ENCODE measurements at regions not wholly inside any gene's neighbourhood (a gene's known extent, or its start where the extent isn't known, plus 50 kb on each side); places are given as distances from the start of the nearest gene placed in this dataset.

DNA sequence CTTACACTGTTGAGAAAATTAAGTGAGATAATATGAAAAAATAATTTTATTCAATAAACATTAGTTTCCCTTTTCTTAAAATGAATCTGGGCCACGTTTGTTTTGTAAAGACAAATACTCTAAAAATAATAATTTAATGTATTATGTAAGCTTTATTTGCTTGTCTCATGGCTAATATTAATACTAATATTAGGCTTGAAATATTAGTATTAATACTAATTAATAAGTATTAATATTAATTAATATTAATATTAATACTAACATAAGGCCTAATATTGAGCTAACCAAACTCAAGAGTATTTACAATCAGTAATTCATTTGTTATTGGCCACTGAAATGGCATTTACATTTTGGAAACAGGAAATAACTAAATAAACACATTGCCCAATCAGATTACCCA is 280.1 kb upstream of the ESRRG start:
- no peak for DNase-seq (ENCODE audit: low read depth, low spot score)

DNA sequence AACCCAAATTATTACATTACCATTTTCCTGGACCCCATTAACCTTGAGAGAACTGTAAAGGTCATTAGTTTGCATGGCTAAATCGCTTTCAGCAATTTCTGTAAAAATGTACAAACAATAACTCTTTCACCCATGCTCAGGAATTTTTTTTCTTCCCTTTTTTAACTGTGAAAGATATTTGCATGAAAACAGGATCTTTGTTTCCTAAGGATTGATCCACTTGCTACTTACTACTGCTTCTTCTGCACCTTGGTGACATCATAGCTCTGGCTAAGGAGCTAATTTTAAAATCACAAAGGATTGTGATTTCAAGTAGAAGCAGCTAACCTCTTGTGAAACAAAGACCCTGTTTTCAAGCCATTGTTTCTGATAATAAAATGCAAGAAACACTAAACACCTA is 274.6 kb upstream of the ESRRG start:
- DNase-seq (ENCODE audit: low read depth, low spot score) = no peak

DNA sequence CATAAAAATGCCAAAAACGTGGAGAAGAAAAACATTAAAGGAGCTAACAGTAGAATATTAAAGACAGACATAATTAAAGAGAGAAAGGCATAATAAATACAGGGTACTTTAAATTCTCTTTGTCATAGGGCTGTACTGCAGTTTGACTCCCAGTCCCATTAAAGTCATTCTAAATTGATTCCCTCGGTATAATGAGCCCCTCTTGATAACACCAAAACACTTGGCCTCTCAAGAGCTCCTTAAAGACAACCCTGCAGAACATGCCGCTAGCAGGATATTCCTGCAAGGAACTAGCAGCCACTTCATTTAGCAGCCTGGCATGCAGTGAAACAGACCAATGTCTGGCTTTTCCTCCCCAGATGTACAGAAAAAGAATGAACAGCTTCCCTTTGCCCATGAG is 273.8 kb upstream of the ESRRG start:
- DNase-seq (ENCODE audit: low read depth, low spot score) = no peak

DNA sequence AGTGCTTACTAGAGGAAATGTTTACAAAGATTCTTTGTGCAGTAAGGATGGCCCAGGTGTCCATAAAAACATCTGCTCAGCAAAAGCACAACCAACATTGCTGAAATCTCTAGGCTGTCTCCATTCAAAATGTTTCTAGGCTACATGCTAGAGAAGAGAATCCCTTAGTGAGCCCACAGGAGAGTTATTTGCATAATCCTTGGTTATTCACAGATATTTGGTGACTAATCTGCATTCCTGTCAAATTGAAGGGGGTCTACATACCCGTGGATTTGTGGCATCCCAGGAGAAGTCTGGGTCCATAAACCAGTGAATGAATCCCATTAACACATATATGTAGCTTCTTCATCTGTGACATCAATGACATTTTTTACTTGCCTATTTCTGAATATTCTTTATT is 261.3 kb upstream of the ESRRG start:
- DNase-seq (ENCODE audit: low read depth, low spot score) = no peak

DNA sequence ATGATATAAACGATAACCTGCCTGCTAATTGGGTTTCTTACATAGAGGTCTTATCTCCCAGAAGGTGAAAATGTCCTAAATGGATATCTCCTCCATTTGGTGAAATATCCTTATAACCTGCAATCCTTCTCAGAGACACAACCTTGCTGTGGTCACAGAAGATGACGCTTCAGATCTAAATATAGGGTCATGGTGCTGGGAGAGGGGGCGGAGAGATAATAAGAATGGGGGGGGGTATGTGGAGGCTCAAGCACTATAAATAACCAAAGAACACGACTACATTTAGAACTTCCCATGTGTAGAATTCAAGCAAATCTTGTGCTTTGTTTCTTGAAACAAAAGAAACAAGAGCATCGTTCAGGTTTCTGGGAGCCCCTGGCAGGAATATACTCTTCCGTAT is 260.6 kb upstream of the ESRRG start:
- no peak for DNase-seq (ENCODE audit: low read depth, low spot score)

DNA sequence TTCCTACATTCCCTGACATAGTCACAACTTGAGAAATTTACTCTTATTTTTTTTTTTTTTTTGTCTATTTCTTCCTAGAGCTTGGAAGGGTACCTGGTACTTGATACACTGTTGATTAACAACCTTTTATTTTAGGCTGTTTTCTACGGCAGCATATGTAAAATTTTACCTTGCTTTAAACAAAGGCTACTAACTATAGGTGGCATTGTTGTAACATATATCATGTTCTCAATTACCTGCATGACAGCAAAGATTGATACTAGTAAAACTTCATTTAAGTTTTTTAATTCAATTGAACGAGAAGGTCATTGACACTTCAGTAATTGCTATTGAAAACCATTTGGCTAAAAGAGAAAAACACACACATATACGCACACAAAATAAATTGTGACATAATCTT is 238.3 kb upstream of the ESRRG start:
- DNase-seq (ENCODE audit: low read depth, low spot score) = no peak

DNA sequence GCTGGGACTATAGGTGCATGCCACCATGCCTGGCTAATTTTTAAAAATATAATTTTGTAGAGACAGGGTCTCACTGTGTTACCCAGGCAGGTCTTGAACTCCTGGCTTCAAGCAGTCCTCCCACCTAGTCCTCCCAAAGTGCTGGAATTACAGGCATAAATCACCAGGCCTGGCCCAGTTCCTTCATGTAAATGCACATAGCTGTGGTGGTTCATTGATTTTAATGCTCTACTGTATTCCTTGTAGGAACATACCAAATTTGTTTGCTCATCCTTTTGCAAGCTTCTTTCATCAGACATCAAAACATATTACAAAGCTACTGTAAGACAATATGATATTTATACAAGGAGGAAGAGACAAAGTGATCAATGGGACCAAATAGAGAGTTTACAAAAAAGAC is 237.5 kb upstream of the ESRRG start:
- no peak for DNase-seq (ENCODE audit: low read depth, low spot score)

DNA sequence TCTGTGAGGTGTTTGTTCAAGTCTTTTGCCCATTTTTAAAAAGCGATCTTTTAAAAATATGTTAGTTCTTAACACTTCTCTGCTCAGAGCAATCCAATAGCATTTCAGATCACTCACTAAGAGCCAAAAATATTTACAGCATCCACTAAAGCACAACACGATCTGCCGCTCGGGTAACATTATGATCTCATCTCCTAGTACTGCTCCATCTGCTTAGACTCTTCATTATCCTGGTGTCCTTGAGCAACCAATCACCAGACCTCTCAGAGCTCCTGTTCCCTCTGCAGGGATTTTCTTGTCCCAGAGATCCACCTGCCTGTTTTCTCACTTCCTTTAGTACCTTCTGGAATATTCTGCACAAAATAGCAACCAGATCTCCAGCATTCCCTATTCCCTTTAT is 235.3 kb upstream of the ESRRG start:
- no peak for DNase-seq (ENCODE audit: low read depth, low spot score)

DNA sequence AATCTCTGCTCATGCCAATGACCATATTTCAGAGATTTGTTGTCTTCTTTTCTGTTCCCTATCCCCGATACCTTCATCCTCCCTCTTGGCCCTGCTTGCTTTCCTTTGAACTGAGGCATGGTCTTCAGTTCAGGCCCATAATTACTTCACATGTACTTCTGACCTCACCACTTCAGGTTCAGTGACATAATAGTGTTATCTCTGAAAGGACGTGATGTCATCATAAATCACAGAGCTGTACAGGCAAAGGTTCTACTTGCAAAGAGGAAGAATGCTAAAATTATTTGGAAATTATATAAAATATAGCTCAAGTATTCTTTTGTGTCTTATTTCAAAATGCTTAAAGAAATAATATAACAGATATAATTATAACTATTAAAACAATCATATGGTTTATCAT is 230.3 kb upstream of the ESRRG start:
- DNase-seq (ENCODE audit: low read depth, low spot score) = no peak

DNA sequence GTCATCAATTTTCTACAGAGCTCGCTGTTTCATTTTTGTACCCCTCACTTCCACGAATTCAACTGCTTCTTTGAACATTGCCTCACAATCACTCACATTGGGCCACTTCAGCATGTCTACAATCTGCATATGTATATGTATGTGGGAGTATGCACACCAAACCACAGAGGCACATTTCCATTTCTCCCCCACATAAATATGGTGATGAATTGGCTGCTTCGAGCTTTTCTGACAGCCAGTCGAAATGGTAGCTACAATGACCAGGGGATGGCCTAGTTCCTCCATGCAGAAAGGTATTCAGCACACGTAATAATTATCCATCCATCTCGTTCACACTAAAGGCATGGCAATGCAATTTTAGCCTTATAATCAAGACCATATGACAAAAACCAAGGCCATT is 229.6 kb upstream of the ESRRG start:
- DNase-seq (ENCODE audit: low read depth, low spot score) = no peak

DNA sequence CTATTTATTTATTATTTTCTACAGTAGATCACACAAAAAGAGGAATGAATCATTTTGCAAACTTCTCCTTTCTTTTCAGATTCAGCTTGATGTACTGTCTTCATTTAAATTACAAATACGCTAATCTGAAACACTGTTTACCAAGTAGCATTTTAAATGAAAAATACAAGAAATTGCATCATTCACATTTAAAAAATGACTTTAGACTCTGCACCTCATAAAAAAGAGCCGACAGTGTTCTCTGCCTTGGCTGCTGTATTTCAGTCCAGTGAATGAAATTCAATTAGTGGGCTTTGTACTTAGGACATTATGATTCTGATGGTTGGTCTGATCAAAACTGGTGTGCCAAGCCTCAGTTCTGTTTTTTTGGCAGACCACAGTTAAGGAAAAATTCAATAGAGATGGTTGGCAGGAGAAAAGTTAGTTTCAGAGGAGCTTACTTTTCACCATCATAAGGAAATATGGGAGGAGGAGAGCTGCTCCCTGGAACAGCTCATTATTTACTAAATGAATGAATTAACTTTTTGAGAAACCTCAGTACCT is 222.4 kb upstream of the ESRRG start:
- DNase-seq (ENCODE audit: low read depth, low spot score) = no peak

DNA sequence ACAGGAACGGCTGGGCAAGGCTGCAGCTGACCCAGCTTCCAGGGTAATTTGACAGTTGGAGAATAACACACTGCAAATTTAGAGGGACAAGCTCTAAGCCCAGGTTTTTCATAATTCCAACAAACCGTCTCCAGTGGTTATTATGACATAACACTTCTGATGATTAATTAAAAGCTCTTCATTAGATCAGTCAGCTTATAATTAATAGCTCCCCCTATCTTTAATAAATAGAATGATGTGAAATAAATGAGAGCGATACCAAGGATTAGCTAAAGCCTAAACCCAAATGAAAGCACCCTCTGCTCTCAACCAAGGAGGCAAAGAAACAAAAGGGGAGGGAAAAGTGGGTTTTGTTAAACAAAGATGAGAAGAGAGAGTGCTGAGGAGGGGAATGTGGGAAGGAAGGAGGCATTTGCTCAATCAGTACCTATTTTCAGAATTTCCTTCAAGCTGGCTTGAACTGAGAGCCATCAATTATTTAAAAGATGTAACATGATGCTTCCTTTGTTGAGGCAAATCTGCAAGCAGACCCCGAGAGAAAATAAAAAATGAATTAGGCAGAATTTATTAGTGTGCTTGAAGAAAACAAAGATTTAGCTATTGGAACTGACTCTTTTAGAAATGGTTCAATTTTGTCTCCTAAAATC is 221.8 kb upstream of the ESRRG start:
- no peak for DNase-seq (ENCODE audit: low read depth, low spot score)

DNA sequence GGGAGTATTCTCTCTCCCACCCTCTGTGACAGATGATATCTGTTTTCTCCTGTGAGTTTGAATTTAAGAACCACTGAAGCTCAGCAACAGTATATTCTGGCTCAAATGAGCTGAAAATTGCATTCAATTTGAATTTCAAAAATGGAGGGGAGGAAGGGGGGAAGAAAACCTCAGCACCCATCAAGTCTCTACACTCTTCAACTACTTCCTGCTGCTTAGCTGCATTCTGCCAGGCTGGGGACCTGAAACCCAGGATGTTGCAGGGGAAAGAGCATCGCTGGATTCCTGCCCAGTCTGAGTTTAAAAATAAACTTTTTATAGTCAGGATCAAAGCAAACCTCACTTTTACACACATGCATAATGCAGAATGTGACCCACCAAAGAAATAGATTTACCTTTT is 214.3 kb upstream of the ESRRG start:
- no peak for DNase-seq (ENCODE audit: low read depth, low spot score)

DNA sequence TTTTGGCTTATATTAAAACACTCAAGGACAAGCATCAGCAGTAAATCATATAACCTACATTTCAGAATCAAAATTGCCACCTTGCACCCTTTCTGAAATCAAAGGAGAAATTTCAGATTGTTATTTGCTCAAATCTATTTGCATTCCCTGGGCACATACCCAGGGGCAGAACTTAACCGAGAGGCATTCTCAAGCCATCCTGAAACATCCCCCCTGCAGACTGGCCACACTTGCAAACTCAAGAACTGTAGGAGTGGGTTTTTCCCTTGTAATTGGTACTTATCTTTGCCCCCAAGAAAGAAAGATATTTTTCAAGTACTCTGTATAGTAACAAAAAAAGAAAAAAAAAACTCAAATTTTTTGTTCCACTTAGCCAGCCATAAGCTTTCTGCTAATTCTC is 213.6 kb upstream of the ESRRG start:
- no peak for DNase-seq (ENCODE audit: low read depth, low spot score)

DNA sequence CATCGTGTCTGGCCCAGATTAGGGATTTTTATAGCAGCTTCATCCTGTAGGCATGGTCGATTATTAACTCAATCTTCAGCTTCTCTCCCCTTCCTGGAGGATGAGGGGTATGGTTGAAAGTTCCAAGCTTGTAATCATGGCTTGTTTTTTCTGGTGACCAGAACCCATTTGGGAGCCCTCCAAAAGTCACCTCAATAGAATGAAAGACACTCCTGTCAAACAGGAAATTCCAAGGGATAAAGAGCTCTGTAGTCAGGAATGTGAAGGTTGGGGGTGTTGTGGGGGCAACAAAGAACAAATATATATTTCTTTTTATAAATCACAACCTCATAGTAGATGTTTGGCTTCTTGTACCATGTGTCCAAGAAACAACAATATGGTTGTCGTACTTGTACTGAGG is 212.7 kb upstream of the ESRRG start:
- DNase-seq (ENCODE audit: low read depth, low spot score) = no peak

DNA sequence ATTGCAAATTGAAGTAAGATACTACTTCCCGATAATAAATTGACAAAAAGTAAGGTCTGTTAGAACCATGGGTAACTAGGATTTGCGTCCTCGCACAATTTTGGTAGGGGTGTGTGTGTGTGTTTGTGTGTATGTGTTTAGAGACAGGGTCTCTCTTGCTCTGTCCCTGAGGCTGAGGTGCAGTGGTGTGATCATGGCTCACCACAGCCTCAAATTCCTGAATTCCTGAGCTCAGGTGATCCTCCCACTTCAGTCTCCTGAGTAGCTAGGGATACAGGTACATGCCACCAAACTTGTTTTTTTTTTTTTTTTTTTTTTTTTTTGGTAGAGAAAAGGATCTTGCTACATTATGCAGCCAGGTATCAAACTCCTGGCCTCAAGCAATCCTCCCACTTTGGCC is 209.2 kb upstream of the ESRRG start:
- no peak for DNase-seq (ENCODE audit: low read depth, low spot score)

DNA sequence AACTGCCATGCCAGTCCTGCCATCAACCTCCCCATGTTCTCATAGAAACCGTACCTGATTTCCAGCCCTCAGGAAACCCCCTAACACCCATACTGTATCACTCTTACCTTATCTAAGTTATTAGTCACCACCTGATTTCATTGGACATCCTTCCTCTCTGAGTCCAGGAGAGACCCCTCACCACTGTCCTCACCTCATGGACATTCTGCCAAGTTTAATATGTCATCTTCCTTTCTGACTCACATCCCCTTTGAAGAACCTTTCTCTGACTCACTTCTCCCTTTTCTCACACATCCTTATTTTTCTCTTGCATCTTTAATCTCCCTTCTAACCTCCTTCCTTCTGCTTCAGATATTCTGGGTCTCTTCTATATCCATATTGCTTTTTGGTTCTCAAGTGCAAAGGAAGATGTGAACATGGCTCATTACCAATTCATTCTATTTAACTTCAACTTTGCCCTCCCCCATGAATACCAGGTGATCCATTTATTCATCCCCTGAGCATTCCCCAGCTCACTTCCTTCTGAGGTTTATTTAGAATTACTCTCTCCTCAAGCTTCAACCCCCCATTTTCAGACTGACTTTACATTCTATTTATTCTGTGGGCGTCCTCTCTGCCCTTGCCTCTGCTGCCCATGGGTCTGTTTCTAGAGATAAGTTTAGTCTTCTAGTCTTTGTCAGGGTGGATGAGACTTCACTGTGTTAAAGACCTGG is 206.8 kb upstream of the ESRRG start:
- no peak for DNase-seq (ENCODE audit: low read depth, low spot score)

DNA sequence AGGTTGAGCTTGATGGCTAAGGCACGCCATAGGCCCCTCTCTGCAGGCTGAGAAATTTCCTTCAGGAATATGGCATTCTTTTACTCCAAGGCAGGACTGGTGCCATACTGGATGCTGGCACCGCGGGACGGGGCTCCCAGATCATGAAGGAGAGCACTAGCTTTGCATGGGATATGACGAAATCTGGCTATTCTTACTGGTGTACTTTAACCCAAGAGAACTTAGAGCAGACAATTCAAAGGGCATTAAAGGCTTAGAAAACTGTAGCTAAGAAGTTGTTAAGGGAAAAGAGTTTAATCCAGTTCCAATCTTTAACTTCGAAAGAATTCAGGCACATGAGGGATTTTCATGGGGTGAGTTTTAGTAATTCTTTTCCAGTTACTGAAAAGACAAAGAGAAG is 204.4 kb upstream of the ESRRG start:
- no peak for DNase-seq (ENCODE audit: low read depth, low spot score)

DNA sequence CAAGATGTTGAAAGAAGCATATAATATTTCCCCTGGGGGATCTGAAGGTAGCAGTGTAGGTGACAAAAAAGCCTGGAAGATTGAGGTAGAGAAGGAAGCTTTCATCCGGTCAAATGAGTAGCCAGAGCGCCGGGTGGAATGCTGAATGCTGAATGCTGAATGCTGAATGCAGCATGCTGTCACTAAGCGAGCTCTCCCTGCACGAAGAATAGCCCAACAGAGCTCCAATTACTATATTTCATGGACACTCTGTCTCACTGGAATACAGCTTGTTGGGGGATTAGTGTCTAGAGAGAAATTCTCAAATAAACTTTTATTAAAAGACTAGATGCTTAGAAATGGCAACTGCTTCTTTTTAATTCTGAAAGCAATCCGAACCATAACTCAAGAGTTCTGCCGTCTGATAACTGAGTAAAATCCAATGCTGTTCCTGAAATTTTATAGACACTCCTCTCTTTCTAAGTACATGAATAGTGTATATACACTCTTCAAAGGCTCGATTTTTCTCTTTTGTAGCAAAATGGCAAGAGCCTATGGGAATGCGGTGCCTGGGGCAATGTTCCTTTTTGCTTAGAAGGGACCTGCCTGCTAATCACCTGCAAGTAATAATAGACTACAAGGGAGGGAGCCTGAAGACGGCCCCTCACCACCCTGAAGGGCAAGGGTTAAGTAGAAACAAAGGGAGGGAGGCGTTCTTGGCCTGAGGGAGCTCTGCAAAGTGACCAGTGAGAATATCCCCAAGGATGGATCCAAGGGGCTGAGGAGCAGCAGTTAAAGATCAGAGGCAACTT is 203.7 kb upstream of the ESRRG start:
- no peak for DNase-seq (ENCODE audit: low read depth, low spot score)

DNA sequence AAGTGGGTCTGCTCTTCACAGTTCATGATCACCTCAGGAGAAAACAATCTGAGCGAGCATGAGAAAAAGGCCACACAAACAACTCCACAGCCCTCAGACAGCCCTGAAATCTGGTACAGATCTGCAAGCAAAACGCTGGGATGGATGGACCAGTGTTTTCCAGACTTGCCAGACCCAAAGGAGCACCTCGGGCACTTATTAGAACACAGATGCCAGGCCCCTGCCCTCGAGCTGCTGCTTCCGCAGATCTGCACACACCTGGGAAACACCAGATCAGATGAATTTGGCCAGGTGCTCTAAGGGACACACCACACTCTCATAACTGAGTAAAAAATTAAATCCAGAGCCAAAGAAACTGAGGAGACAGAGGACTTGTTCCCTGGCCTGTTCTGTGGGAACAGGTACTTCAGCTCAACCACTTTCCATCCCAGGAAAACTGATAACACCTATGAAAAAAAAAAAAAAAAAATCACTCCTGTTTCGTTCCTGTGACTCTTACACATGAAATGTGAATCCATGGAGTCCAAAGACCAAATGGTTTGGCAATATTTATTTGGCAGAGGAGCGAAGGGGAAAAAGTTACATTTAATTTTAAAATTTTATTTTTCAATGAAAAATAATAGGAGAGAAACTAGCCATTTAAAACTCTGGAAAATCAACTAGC is 202.9 kb upstream of the ESRRG start:
- no peak for DNase-seq (ENCODE audit: low read depth, low spot score)

DNA sequence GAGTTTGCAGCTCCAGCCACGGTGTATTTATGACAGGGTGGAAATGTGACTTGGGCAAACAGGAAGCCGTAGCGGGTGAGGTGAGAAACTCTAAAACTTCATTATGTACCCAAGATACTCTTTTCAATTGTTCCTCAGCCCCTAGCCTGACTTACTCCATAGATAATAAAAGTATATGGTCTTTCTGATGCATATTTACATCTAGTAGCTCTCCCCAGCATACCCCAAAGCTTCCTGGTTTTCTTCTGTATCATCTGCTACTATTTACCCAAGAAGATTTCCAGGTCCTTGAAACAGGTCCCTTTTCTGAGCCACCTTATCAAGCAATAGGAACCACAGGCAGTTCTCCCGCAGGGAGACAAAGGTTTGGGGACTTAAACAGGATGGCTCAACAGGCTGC is 201.5 kb upstream of the ESRRG start:
- no peak for DNase-seq (ENCODE audit: low read depth, low spot score)

DNA sequence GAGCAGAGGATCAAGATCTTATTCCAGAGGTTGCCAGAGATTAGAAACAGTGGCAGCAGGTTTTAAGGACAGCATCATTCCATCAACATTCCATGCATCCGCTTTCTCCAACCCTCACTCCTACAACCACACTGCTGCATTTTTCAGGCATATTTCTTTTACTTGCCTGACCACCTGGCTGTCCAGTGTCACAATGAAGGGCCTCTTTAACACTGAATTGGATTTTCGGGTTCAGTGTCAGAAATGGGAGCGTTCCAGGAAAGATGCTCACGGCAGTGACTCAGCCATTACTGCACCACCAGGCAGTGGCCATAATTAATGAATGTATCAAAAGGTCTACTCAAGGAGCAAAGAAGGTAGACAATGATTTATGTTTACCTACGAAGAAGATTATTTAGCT is 200.4 kb upstream of the ESRRG start:
- no peak for DNase-seq (ENCODE audit: low read depth, low spot score)

All from smooth muscle cell of the brain vasculature (primary cell).